IPS DF 4.7 (cell line): ENCODE measurements at regions not wholly inside any gene's neighbourhood (a gene's known extent, or its start where the extent isn't known, plus 50 kb on each side); places are given as distances from the start of the nearest gene placed in this dataset.

Experiments
- DNase-seq: peaks from one replicate; pipeline ENCODE4 v3.0.0-alpha.2; 2013; ENCODE audit warnings: low spot score; ENCODE audit errors: extremely low read depth

DNA sequence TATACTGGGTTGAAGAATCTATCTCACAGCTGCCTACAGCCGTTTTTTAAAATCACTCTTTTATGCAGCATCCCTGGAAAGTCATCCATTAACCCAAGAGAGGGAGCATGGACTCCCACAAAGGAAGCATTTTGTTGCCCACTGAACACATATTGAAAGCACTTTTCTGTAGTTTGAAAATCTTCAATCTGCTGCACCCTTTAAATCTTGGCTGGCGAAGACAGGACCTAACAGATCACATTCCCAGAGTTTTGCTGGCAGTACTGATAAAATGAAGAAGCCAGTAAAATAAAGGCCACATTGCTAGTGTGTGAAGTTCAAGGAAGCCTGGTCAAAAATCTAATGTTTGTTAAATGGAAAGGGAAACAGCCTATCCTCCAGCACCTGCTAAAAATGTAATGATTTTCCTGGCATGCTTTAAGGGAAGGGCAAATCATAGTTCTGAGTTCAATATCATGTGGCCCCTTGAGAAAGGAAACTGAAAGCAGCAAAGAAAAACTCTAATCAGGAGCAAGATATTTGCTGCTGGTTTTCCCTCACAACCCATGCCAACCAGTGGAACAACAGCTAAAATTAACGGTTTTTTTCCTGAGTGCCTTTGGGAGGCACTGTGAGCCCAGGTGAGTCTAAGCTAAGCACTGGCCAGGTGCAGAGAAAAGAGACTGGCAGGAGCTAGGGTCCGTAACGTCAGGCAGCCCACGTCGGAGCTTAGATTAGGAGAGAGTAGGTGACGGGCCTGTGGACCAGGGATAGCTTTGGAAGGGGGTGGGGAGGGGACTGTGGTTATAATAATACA, 97.9 kb upstream of the PALS2 start:
- peak; percentile 28 for DNase-seq

DNA sequence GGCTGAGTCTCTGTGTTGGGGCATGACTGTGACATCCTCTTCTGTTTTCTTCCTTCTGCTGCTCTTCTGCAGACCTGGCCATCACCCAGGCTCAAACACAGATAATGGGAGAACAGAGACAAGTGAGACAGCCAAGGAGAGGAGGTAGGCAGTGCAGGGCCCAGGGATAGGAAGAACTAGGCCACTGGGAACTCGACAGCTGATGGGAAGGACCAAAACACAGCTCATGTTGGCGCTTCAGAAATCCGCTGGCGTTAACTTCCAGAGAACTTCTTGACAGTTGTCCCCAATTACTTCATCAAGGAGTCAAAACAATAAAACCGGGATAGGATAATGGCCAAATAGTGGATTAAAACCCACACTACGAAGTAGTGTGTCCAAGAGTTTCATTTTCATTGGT, 97.0 kb upstream of the PALS2 start:
- no peak for DNase-seq

DNA sequence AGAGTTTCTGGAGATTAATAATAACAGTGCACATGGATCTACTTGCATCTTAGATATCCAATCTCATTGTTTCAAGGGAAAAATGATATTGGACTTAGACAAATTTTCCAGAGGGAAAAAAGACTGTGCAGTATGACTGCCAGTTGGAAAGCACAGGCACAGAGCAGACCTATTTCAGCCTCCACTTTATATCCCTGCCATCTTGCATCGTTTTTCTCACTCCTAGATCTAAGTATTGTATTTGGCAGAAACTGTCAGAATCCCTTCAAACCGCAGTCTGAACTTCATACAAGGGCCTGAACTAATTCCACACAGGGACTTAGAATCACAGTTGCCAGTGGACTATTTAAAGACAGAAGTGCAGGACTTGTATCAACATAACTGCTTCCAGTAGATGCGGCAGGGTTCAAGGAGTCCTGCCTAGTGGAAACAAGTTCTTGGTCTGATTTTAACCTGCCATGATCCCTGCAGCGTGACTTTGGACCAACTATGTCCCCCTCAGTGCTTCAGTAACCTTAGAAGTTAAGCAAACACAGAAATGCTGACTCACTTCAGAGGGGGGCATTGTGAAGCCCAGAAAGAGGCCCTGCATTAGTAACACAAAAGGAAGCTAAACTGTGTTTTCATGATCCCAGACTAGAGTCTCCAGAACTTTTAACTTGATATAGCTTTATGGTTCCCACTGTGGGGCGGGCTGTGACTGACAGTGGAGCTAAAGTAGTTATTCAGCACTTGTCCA, 95.7 kb upstream of the PALS2 start:
- peak; percentile 68 for DNase-seq

DNA sequence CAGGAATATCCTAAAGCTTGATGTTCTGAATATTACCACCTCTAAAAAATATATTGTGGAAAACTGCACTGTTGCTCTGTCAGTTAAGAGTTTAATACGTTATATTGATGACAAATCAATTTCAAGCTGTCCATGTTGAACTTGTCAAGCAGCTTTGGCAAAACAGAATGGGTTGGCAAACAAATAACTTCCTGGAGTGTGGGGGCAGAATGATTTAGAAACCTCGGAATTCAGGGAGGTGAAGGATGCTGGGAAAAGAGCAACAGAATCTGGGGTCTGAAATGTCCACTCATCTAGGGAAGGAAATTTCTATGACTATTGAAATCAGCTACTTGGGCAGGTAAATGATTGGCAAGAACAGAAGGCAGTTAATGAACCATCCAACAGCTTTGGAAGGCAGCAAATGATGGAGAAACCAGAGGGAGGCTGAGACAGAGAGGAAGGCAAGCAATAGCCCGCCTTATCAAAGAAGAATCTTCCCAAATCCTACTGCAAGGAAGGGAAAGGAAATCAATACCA, 95.1 kb upstream of the PALS2 start:
- DNase-seq, result no peak

DNA sequence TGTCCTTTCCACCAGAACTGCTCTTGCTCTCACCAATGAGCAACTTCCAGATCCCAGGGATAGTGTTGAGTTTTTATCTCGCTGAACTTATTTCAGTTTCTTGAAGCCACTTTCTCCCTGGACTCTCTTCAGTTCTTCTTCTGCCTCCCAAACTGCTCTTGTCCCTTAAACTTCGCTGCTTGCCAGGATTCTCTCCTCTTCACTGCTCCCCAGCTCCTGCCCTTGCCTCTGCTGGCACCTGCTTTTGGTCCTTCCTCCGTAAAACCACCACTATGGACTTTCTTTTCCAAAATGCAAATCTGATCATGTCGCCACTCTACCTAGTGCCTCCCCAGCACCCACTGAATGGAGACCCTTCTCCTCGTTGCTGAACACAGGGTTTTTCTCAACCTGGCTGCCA, 92.8 kb upstream of the PALS2 start:
- DNase-seq, result no peak

DNA sequence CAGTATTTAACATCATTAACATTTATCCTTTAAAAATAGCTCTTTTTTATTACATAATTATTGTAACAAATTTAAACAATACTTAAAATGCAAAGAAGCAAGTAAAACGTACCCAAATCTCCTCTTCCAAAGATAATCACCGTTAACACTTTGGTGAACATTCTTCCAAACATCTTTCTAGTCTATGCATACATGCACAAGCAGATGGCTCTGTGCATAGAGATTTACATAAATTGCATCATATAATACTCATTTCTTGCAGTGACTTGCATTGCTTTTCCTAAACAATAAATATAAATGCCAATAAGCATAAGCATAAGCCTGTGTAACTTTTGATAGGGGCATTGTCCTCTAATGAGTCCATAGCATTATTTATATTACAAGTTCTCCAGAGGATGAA, 89.4 kb upstream of the PALS2 start:
- DNase-seq, result no peak

DNA sequence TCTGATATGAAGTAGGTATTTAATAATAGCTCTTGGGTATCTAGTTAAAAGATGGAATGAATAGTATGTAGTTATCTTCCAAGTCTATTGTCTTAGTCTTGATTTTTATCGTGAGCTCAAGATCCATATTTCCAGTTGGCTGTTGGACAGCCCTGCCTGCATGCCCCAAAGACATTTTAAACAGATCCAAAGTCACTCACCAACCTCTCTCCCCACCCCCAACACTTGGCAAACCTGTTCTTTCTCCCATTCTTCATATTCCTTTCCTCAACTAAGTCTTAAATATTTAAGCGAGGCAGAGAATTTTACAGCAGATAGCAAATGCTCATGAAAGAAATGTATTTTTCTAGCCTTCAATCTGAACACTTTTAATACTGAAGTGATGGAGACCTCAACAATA, 80.7 kb upstream of the PALS2 start:
- DNase-seq, result no peak

DNA sequence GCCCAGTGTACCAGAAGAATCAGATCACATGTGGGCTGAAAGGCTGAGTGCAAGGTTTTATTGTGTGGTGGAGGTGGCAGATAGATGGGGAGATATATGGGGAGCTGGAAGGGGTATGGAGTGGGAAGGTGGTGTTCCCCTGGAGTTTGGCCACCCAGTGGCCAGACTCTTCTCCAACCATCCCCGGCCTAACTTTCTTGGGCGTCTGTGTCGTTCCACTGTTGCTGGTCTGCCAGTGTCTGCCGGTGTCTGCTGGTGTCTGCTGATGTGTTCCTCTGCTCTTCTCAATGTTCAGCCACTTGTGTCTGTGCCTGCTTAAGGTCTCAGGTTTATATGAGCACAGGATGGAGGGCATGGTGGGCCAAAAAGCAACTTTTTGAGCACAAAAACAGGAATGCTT, 78.4 kb upstream of the PALS2 start:
- DNase-seq, result no peak

DNA sequence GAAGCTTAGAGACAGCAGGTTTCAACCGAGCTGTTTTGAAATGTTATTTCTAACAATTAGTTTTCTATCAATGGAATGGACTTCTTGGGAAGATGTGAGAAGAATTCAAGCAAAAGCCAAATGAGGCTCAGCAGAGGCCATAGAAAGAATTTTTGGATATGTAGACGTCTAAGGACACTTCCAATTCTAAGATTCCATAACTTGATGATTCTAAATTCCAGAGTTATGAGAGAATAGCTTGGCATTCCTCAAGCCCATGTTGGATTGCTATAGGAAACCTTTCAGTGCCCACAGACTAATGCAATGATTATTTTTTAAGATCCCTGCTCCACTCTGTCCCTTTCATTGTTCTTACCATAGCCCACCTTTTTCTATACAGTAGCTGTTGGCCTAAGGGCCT, 77.2 kb upstream of the PALS2 start:
- no peak for DNase-seq

DNA sequence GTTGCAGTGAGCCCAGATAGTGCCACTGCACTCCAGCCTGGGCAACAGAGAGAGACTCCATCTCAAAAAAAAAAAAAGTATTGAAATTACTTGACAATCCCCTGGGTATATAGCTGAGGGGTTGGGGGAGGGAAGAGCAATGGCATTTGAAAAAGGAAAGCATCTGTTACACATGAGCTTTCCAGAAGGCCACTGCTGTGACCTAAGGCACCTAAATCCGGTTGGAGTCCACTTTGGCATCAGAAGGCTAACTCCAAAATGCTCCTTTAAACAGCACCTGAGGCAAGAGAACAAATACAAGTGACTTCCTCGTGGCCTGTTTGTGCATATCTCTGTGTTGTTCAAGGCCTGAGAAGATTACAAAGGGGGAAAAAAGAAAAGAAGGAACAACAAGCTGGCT, 74.8 kb upstream of the PALS2 start:
- DNase-seq, result no peak

DNA sequence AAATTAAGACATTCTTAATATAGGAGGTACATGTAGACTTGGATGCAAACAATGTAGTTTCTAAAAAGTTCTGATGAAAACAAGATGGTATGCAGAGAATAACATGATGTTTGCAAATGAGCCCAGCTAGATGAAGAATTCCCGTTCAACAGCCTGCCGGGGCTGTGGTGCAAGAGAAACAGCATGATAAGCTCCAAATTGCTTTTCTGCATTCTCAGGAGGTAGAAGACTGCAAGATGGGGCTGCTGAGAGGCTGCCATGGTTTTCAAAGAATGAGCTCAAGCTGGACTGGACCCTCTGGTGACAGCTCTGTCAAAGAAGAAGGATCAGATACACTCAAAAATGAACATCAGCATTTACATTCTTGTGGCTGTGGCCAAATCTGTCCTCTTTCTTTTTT, 73.4 kb upstream of the PALS2 start:
- no peak for DNase-seq

DNA sequence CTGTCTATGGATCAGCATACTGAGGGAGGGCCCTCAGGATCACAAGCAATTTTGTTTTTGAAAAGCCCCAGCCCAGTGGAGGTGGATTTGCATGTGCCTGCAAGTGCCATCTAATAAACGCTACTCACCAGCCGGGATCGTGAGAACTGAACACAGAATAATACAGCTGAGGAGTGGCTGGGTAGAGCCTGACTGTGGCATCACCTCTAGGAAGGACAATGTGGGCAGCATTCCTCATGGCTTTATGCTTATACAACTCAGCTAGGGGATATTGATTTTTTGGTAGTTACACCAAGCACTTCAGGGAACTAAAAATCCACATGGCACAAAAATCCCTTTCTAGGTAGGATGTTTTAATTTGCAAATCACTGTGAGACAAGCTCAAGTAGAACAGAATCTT, 72.7 kb upstream of the PALS2 start:
- DNase-seq, result no peak

DNA sequence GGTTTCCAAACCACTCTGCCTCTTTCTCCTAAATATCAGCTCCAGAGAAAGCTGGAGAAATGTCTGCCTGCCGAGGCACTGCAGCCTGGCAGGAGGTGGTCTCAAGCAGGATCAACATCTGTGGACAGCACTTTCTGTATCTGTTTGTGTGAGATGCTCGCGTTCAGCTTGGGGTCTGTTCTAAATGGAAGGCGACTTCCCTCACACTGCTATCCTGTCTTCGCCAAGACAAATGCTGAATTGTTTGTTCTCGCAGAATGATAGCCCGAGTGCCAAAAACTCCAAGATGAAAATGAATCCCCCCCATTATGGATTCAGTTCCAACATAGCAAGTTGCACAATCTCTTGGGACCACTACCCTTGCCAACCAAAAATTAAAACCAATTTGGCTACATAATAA, 72.2 kb upstream of the PALS2 start:
- DNase-seq, result no peak

DNA sequence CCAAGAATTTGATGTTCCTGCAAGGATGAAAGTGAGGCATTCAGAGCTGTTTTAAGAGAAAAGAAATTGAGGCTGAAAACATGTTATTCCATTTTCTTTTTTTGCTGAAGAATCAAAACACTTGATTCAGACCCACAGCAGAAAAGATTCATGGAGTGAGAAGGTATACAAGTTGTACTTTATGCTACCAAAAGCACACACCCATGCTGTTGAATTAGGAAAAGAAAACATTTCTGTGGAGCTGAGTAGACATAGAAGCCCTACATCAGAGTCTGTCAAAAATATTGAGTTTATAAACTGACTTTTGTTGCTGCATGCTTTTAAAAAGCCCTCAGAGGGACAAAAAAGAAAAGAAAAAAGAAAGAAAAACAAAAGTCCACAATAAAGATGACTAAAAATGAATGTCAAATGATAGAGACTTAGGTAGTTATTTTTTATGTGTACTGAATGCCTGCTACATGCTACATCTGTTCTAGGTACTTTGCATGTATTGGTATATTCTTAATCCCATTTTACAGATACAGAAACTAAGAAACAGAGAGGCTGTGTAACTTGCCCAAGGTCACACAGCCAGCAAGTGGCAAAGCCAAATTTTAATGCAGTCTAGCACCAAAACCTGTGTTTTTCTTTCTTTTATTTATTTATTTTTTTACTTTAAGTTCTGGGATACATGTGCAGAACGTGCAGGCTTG, 71.7 kb upstream of the PALS2 start:
- no peak for DNase-seq

DNA sequence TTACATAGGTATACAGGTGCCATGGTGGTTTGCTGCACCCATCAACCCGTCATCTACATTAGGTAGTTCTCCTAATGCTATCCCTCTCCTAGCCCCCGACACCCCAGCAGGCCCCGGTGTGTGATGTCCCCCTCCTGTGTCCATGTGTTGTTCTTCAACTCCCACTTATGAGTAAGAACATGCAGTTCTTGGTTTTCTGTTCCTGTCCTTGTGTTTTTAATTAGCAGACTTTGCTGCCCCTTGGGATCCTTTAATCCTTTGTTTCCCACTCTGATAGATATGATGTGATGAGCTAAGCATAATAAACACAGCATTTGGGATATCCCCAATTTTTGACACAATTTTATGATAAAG, 71.1 kb upstream of the PALS2 start:
- DNase-seq, result no peak

DNA sequence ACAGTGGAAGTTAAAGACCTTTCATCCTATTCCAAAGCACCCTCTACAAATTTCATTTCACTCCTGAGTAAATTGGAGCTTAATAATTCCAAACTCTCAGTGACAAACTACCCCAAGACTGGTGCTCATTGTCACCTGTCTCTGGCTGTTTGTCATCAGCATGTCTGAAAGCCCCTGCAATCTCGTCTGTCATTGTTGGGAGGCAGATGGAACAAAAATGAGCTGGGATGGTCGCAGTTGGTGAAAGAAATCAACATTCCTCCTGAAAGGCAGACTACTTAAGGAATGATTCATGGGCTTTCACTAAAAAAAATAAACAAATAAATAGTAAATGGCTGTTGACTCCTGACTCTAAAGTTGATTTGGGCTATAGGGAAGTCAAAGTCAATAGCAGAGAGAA, 69.7 kb upstream of the PALS2 start:
- no peak for DNase-seq

DNA sequence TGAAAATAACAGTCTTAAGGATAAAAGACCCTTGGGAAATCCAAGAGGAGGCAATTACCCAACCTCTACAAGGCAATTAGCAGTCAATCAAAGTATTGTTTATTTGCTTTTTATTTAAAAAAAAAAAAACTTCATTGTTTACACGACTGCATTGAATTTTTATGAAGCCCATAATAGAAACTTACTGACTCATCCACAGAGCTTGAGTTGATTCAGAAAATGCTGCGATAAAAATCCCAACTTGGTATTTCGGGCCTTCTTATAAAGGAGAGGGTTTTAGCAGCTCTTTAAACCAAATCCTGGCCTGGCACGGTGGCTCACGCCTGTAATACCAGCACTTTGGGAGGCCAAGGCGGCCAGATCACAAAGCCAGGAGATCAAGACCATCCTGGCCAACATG, 69.2 kb upstream of the PALS2 start:
- DNase-seq, result no peak

DNA sequence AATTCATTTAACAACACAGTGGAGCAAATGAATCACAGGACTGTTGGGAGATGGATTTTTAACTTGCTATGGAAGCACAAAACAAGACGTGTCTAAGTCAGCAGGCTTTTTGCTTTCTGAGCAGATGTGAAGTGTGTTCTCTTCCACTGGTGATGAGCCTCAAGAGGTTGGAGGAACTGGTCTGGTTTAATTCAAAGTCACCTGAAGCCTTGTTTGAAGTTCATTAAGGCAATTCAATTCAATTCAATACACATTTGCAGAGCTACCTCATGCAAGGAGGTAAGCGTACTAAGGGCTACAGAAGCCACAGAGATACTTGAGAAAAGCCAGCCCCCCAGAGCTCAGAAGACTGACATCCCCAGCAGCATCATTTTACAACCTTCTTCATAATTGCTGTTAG, 68.4 kb upstream of the PALS2 start:
- no peak for DNase-seq

DNA sequence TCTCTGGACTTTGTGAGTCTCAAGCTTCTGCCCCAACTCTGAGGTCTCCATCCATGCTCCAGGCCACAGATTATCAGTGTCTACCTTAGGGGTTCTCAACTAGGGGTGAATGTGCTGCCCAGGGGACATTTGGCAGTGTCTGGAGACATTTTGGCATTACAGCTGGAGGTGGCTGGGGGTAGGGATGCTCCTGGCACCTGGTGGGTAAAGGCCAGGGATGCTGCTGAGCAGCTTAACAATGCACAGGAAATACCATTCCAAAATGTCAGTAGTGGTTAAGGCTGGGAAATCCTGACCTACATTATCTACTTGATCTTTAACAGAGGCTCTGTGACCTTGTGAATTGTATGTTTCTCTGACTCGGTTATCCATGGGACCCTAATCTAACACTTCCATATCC, 67.3 kb upstream of the PALS2 start:
- no peak for DNase-seq

DNA sequence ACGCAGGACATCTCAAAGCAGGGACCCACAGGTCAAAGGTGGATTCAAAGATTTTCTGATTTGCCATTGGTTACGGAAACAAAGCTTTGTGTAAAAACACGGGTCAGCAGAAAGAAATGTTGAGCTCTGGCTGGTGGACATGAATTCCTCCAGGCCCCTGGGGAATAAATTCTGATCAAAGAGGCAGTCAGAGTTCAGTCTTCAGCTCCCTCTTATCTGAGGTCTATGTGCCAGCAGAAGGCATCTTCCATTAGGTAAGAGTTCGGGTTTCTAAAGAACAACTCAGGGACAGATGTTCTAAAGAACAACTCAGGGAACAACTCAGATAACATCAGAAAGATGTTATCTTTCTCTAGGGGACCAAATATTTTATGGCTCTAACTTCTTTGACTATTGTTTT, 64.9 kb upstream of the PALS2 start:
- no peak for DNase-seq

DNA sequence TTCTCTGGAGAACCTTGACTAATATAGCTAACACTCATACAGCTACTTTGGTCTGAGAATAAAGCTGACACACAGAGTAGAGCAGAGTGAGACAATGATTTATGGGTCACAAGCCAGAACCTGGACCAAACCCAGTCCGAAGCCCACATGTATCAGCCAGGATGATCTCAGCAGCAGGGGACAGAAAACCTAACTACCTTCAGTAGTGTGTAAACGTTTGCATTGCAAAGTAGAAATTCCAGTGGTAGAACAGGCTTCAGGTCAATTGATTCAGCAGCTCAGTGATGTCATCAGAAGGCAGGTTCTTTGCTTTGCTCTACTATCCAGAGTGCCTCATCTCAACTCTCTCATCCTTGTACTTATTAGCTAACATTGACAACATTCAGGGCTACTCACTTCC, 62.5 kb upstream of the PALS2 start:
- DNase-seq, result no peak

DNA sequence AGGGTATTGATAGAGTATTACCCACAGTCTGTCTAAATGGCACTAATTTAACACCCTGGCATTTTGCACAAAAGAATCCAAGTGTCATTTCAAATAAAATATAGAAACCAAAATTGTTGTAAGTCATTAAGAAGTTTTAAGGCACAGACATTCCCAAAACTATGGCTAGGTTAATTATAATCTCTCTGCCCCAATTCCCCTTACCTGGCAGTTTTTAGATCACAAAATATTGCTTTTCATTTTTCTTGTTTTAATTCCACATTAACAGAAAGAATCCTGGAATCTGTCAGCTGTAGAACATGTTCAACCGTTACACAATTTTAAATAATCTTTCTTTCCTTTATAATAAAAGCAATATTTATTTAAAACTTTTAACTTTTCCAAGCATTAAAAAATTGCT, 56.1 kb upstream of the PALS2 start:
- DNase-seq, result no peak
